ENCODE measurements at regions not wholly inside any gene's neighbourhood (a gene's known extent, or its start where the extent isn't known, plus 50 kb on each side); places are given as distances from the start of the nearest gene placed in this dataset.

DNA sequence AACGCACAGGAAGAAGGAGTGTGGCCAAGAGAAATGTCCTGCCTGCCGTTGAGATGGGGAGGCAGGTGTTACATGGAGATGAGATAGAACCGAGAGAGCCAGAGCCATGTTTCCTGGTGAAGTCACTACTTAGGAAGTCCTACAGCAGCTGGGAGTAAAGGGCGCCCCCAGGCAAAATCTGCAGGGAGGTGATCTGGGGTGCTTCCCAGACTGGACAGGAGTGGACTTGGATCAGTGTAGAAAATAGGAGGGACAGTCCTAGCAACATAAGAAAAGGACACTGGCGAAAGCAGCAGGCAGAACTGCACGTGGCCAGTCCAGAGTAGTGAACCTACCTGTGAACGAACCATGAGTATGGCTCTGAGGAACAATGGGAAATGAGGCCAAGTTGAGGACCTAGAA lies 85.3 kb downstream of the CD164 start:
- no peak for TF ChIP-seq WT1 (tag by site-specific recombination; IDR thresholded peaks at IDR 0.05)
- TF ChIP-seq ZEB2 (tag by site-specific recombination; IDR thresholded peaks at IDR 0.05), result no peak
- TF ChIP-seq, protein P1, sequence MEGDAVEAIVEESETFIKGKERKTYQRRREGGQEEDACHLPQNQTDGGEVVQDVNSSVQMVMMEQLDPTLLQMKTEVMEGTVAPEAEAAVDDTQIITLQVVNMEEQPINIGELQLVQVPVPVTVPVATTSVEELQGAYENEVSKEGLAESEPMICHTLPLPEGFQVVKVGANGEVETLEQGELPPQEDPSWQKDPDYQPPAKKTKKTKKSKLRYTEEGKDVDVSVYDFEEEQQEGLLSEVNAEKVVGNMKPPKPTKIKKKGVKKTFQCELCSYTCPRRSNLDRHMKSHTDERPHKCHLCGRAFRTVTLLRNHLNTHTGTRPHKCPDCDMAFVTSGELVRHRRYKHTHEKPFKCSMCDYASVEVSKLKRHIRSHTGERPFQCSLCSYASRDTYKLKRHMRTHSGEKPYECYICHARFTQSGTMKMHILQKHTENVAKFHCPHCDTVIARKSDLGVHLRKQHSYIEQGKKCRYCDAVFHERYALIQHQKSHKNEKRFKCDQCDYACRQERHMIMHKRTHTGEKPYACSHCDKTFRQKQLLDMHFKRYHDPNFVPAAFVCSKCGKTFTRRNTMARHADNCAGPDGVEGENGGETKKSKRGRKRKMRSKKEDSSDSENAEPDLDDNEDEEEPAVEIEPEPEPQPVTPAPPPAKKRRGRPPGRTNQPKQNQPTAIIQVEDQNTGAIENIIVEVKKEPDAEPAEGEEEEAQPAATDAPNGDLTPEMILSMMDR (tag by site-specific recombination; IDR thresholded peaks at IDR 0.05), result no peak
- no peak for TF ChIP-seq KLF7 (tag by site-specific recombination; IDR thresholded peaks at IDR 0.05; ENCODE audit: borderline replicate concordance)
- TF ChIP-seq ZNF202 (tag by site-specific recombination; IDR thresholded peaks at IDR 0.05; ENCODE audit: borderline replicate concordance), result no peak
- no peak for TF ChIP-seq HOXD13 (CRISPR knock-in tag; IDR thresholded peaks at IDR 0.05; ENCODE audit: borderline replicate concordance)
